A549 (cell line): ENCODE measurements at regions not wholly inside any gene's neighbourhood (a gene's known extent, or its start where the extent isn't known, plus 50 kb on each side); places are given as distances from the start of the nearest gene placed in this dataset.
A peak's percentile ranks its signal among the peaks of the same experiment; 100 is the strongest.

Experiments used
- ATAC-seq, 2 experiments: fragments of 200-7000 bp in 1 of 2; fragments of >200 bp in 1 of 2; cut with Nextera tagmentation in 1 of 2; cut with Tn5 transposase in 1 of 2; 3 replicates each; pipeline versions ENCODE4 v1.8.0 to v1.9.1; 2018 to 2020; ENCODE audit warnings: mild to moderate bottlenecking in 1 of 2, moderate library complexity in 1 of 2
- CTCF ChIA-PET: fragments of 300-600 bp; sonication (Branson Sonifier 250); formaldehyde crosslinking; extraction: SDS; loops from one replicate; lab custom pipeline; 2021; ENCODE audit warnings: antibody characterized with exemption, inconsistent platforms; lab: Yijun Ruan, JAX
- POLR2A ChIA-PET: fragments of 350-600 bp; formaldehyde crosslinking; extraction: SDS; loops from one replicate; lab custom pipeline; 2021; ENCODE audit warnings: antibody characterized with exemption, inconsistent platforms; lab: Yijun Ruan, JAX
- DNase-seq, 2 experiments: peaks; one replicate each; pipeline versions ENCODE4 v3.0.0 to v3.0.0-alpha.2; 2011 to 2016; ENCODE audit warnings: low read depth in 1 of 2, low spot score in 1 of 2
- FAIRE-seq: peaks from 2 replicates; lab custom pipeline; 2011; peaks lifted over from hg19 to GRCh38; lab: Jason Lieb, UNC
- H3K27ac ChIP-seq, 2 experiments: fragments of >200 bp; sonication (Bioruptor Twin); formaldehyde crosslinking; 3 replicates each; pipeline ENCODE4 v1.5.1; 2016 to 2017
- H3K4me1 ChIP-seq: fragments of >200 bp; sonication (Bioruptor Twin); formaldehyde crosslinking; 3 replicates; pipeline ENCODE4 v1.6.1; 2016
- H3K4me2 ChIP-seq: fragments of >200 bp; sonication (Bioruptor Twin); formaldehyde crosslinking; 3 replicates; pipeline ENCODE4 v1.6.1; 2016
- H3K4me3 ChIP-seq: fragments of >200 bp; sonication (Bioruptor Twin); formaldehyde crosslinking; 3 replicates; pipeline ENCODE4 v1.5.1; 2016
- H3K9me3 ChIP-seq: fragments of >200 bp; sonication (Bioruptor Twin); formaldehyde crosslinking; 3 replicates; pipeline ENCODE4 v1.6.1; 2016
- BCL3 ChIP-seq: fragments of >200 bp; sonication (Bioruptor Twin); formaldehyde crosslinking; IDR thresholded peaks from 3 replicates; pipeline ENCODE4 v1.6.1; 2016
- CHD4 ChIP-seq: fragments of 200-600 bp; sonication (generic); IDR thresholded peaks from 2 replicates; pipeline ENCODE4 v1.6.1; 2016; ENCODE audit warnings: antibody characterized with exemption, mild to moderate bottlenecking, borderline replicate concordance
- CTCF ChIP-seq: fragments of >200 bp; sonication (Bioruptor Twin); formaldehyde crosslinking; IDR thresholded peaks from 3 replicates; pipeline ENCODE4 v1.5.1; 2016
- ESRRA ChIP-seq: fragments of 150-350 bp; IDR thresholded peaks from 2 replicates; pipeline ENCODE4 v1.6.1; 2014; ENCODE audit warnings: mild to moderate bottlenecking, low read length, borderline replicate concordance
- FOSL2 ChIP-seq, 2 experiments: fragments of 450-650 bp in 1 of 2; fragments of >200 bp in 1 of 2; sonication (Bioruptor Twin) in 1 of 2; formaldehyde crosslinking; IDR thresholded peaks; 2 replicates each; pipeline versions ENCODE4 v1.5.0 to v1.6.1; 2016 to 2020; ENCODE audit warnings: mild to moderate bottlenecking in 1 of 2, moderate library complexity in 1 of 2
- GATA3 ChIP-seq: IDR thresholded peaks from 2 replicates; pipeline ENCODE4 v1.6.1; 2012; ENCODE audit warnings: borderline replicate concordance
- JUNB ChIP-seq: fragments of >200 bp; sonication (Bioruptor Twin); formaldehyde crosslinking; IDR thresholded peaks from 2 replicates; pipeline ENCODE4 v1.6.1; 2016
- PHF8 ChIP-seq: fragments of 200-600 bp; sonication (generic); IDR thresholded peaks from 2 replicates; pipeline ENCODE4 v1.6.1; 2016; ENCODE audit warnings: low read depth, mild to moderate bottlenecking, antibody characterized with exemption, moderate library complexity, borderline replicate concordance
- POLR2A ChIP-seq: IDR thresholded peaks from 2 replicates; pipeline ENCODE4 v1.6.1; 2012; ENCODE audit warnings: mild to moderate bottlenecking, low read length
- POLR2AphosphoS2 ChIP-seq: conservative IDR thresholded peaks from 2 replicates; pipeline ENCODE4 v1.6.1; 2012; ENCODE audit warnings: low read length, improper control_type of control experiment, inconsistent platforms
- RAD21 ChIP-seq, 2 experiments: fragments of >200 bp in 1 of 2; sonication (Bioruptor Twin) in 1 of 2; formaldehyde crosslinking in 1 of 2; IDR thresholded peaks in 1 of 2; conservative IDR thresholded peaks in 1 of 2; 2 replicates in 1 of 2; 3 replicates in 1 of 2; pipeline ENCODE4 v1.6.1; 2012 to 2018; ENCODE audit warnings: inconsistent platforms in 1 of 2
- SMC3 ChIP-seq: fragments of >200 bp; sonication (Bioruptor Twin); formaldehyde crosslinking; IDR thresholded peaks from 3 replicates; pipeline ENCODE4 v1.6.1; 2018; ENCODE audit warnings: inconsistent platforms
- SREBF2 ChIP-seq: fragments of 450-650 bp; IDR thresholded peaks from 2 replicates; pipeline ENCODE4 v1.6.1; 2014; ENCODE audit warnings: mild to moderate bottlenecking, moderate library complexity
- TFCP2L1 ChIP-seq: fragments of 250-450 bp; sonication (Bioruptor Pico); IDR thresholded peaks from 2 replicates; pipeline ENCODE4 v1.5.0; 2021; ENCODE audit warnings: mild to moderate bottlenecking
- ZNF302 ChIP-seq: fragments of 250-450 bp; sonication (Bioruptor Pico); IDR thresholded peaks from 2 replicates; pipeline ENCODE4 v1.9.0; 2021; ENCODE audit warnings: inconsistent platforms, mild to moderate bottlenecking, moderate library complexity
- ZSCAN20 ChIP-seq: fragments of 250-450 bp; sonication (Bioruptor Pico); IDR thresholded peaks from 2 replicates; pipeline ENCODE4 v1.8.0; 2022; ENCODE audit warnings: mild to moderate bottlenecking, moderate library complexity
- WGBS: methylation state at CpG from one replicate; pipeline ENCODE4 v1.1.6; 2017; ENCODE audit errors: missing lambda C conversion rate; 5-methylcytosine and 5-hydroxymethylcytosine counted together
- TF ChIP-seq, protein P1 (sequence below): fragments of >200 bp; sonication (Bioruptor Twin); formaldehyde crosslinking; IDR thresholded peaks from 2 replicates; pipeline ENCODE4 v1.6.1; 2016

- H3K4me3 ChIP-seq = no peak overlapping the region
- ATAC-seq (peak in 1 of 2 experiments; percentile 27; a peak in 1 of 6 replicates), DNase-seq (peak in 1 of 2 experiments; percentile 13), FAIRE-seq (no peak)
- WGBS = 38% methylated on average over 2 of the region's 2 CpGs
- peak overlapping the region; percentile 56 for H3K4me2 ChIP-seq
- no peak for TF ChIP-seq PHF8
- TF ChIP-seq JUNB = peak; percentile 58
- TF ChIP-seq FOSL2 (IDR thresholded peaks at IDR 0.05) = no peak
- peak; percentile 45; the same call in 1 of the 2 replicates for TF ChIP-seq FOSL2 (CRISPR knock-in tag; IDR thresholded peaks at IDR 0.05)
- POLR2A ChIA-PET = interaction anchor here (0.7 to 1.2 kb wide), 2 partner anchors 186 to 228 kb away, joined by 3 to 5 read pairs; no protein-coding TSS in a partner anchor
- CTCF ChIA-PET = interaction anchor here (0.7 to 9.4 kb wide), 13 partner anchors 8 to 374 kb away, joined by 3 to 185 read pairs (median 5); partner anchors contain the start of gene ABCA1
- H3K4me1 ChIP-seq = peaks cover 50% of the 10 kb centered on the region
- H3K9me3 ChIP-seq = no peaks in the 10 kb centered on the region
- peak overlapping the region; percentile 58 to 68; a peak in 5 of 6 replicates for H3K27ac ChIP-seq
Measured at GRCh38 chr9:105154723-105155191, 89.7 kb upstream of the SLC44A1 start.

DNA sequence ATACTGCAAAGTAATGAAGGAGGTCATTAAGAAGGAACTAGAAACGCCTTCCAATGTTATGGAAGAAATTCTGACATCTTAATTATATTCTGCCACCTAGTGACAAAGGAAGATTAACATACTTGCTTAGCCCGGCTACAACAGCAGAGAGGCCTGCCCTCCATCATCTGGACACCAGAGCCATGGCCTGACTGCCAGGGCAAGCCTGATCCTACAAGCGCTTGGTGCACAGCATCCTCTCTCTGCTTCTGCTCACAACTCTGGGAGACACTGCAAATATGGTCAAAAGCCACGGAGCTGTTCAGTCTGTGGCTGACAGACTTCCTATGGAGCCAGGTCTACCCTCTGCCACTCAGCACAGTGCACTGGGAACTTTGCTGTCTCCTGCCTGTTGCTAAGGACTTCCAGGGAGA lies 87.3 kb upstream of the SLC44A1 start:
- POLR2A ChIA-PET = interaction anchor here (1.2 kb wide), 1 partner anchor 231 kb away, joined by 4 read pairs; no protein-coding TSS in a partner anchor
- ATAC-seq (peak; percentile 93 to 95), FAIRE-seq (no peak), DNase-seq (peak; percentile 78 to 80)
- WGBS = 5% methylated on average over 4 of the region's 4 CpGs
- TF ChIP-seq SREBF2 (no peak), ZSCAN20 (CRISPR knock-in tag) (no peak), ZNF302 (CRISPR knock-in tag) (no peak), CTCF (peak; percentile 75), SMC3 (peak; percentile 95), ESRRA (no peak), POLR2A (no peak), GATA3 (no peak), RAD21 (conservative IDR thresholded peaks at IDR 0.05 in 1 of 2, IDR thresholded peaks at IDR 0.05 in 1 of 2) (peak; percentile 85 to 93)
- no peaks in the 10 kb centered on the region for H3K9me3 ChIP-seq
- CTCF ChIA-PET = interaction anchor here (0.6 to 9.4 kb wide), 18 partner anchors 15 to 294 kb away, joined by 3 to 185 read pairs (median 4); partner anchors contain the start of gene ABCA1
- H3K4me1 ChIP-seq = peaks cover 36% of the 10 kb centered on the region
- peak overlapping the region; percentile 22; the same call in 2 of the 3 replicates for H3K4me2 ChIP-seq
- H3K4me3 ChIP-seq = no peak overlapping the region
- peak overlapping the region; percentile 38 to 74; a peak in 5 of 6 replicates for H3K27ac ChIP-seq

DNA sequence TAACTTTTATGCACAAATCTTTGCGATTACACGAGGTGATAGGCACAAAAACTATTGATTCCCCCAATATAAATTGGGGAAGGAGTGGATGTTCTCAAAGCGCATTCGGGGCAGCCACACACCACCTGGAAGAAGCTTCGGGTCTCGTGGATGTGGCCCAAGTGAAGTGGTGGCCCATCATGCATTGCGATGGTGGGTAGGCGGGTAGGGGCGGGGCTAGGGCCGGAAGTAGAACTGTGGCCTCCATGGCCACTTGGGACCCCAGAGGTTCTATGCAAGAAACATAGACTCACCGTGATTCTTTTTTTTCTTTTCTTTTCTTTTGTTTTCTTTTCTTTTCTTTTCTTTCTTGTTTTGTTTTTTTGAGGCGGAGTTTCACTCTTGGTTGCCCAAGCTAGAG lies 86.4 kb upstream of the SLC44A1 start:
- H3K4me3 ChIP-seq = no peak overlapping the region
- 85% methylated on average over 12 of the region's 12 CpGs for WGBS
- H3K9me3 ChIP-seq = no peaks in the 10 kb centered on the region
- FAIRE-seq = no peak
- peaks cover 31% of the 10 kb centered on the region for H3K4me1 ChIP-seq
- H3K4me2 ChIP-seq = no peak overlapping the region
- no peak overlapping the region for H3K27ac ChIP-seq
- no peak for TF ChIP-seq CHD4
- no peak for TF ChIP-seq BCL3
- no peak for TF ChIP-seq POLR2AphosphoS2
- TF ChIP-seq, protein P1, sequence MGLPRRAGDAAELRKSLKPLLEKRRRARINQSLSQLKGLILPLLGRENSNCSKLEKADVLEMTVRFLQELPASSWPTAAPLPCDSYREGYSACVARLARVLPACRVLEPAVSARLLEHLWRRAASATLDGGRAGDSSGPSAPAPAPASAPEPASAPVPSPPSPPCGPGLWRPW = no peak
- TF ChIP-seq TFCP2L1 (CRISPR knock-in tag) = no peak
- ChIA-PET POLR2A (interaction anchor here (2.2 kb wide), 1 partner anchor 87 kb away, joined by 9 read pairs; the partner anchor contains the start of gene SLC44A1), CTCF (interaction anchor here (1.0 to 9.4 kb wide), 10 partner anchors 9 to 295 kb away, joined by 3 to 185 read pairs (median 16); partner anchors contain the start of genes ABCA1 and SLC44A1)
- no peak for DNase-seq
- no peak for ATAC-seq
